ENCODE measurements at regions not wholly inside any gene's neighbourhood (a gene's known extent, or its start where the extent isn't known, plus 50 kb on each side); places are given as distances from the start of the nearest gene placed in this dataset.

DNA sequence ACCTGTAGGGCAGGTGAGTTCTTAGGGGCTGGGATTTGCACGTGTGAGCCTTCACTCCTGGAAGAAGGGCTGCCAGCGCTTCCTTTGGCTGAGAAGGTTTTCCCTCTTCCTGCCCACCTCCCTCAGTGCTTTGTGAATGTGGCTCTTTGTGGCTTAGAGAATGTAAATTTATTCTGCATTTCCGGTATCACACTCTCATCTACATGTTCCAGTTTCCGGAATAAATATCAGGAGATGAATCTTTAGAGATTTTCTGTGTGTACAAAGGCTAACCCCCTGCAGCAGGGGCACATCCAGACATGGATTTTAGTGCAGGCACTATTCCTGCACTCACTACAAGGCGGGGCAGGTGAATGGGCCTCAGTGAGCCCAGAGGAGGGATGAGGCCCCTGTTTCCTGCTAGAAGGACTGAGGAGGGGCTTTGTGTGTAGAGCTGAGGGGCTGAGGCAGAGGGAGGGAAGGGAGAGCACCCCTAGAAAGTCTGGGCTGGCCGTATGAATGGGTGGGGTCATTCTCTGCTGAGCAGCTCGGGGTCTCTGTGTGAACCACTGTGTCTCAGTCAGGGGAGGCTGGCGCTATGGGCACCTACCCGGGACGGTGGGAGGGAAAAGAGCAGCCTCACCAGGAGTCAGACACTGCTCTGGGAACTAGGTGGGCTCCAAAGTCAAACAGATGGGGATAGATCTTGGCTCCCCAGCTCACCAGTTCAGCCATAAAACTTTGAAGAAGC lies 207.5 kb downstream of the MATN1 start:
- H3K9me3 ChIP-seq (ENCODE audit: control insufficient read depth in 1 of 2, insufficient read depth in 1 of 2, low read depth in 1 of 2, low read length in 2 of 2): no peaks in the 10 kb centered on the region
- H3K4me3 ChIP-seq (replicated peaks in 1 of 2; ENCODE audit: low read depth in 1 of 2, low read length in 2 of 2): no peak overlapping the region
- no peak for TF ChIP-seq SIN3A (IDR thresholded peaks at IDR 0.05; ENCODE audit: low read depth)
- TF ChIP-seq RAD21 (IDR thresholded peaks at IDR 0.05; ENCODE audit: low read depth): no peak
- no peak for TF ChIP-seq CEBPB (IDR thresholded peaks at IDR 0.05; ENCODE audit: low read depth)
- TF ChIP-seq, protein P1, sequence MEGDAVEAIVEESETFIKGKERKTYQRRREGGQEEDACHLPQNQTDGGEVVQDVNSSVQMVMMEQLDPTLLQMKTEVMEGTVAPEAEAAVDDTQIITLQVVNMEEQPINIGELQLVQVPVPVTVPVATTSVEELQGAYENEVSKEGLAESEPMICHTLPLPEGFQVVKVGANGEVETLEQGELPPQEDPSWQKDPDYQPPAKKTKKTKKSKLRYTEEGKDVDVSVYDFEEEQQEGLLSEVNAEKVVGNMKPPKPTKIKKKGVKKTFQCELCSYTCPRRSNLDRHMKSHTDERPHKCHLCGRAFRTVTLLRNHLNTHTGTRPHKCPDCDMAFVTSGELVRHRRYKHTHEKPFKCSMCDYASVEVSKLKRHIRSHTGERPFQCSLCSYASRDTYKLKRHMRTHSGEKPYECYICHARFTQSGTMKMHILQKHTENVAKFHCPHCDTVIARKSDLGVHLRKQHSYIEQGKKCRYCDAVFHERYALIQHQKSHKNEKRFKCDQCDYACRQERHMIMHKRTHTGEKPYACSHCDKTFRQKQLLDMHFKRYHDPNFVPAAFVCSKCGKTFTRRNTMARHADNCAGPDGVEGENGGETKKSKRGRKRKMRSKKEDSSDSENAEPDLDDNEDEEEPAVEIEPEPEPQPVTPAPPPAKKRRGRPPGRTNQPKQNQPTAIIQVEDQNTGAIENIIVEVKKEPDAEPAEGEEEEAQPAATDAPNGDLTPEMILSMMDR (IDR thresholded peaks at IDR 0.05 in 2 of 3, conservative IDR thresholded peaks at IDR 0.05 in 1 of 3; ENCODE audit: borderline replicate concordance in 1 of 3, insufficient read depth in 1 of 3, low read depth in 2 of 3, low read length in 2 of 3): no peak
- no peak for TF ChIP-seq JUND (IDR thresholded peaks at IDR 0.05)
- no peak for TF ChIP-seq POLR2AphosphoS5 (IDR thresholded peaks at IDR 0.05; ENCODE audit: low read depth, low read length)
- TF ChIP-seq TCF7L2 (IDR thresholded peaks at IDR 0.05; ENCODE audit: borderline replicate concordance, extremely low read depth, insufficient read depth, insufficient read length): no peak
- no peak for TF ChIP-seq EGR1 (IDR thresholded peaks at IDR 0.05; ENCODE audit: low read depth)
- no peak for TF ChIP-seq CBX3 (IDR thresholded peaks at IDR 0.05; ENCODE audit: low read depth)
- TF ChIP-seq, protein P2, sequence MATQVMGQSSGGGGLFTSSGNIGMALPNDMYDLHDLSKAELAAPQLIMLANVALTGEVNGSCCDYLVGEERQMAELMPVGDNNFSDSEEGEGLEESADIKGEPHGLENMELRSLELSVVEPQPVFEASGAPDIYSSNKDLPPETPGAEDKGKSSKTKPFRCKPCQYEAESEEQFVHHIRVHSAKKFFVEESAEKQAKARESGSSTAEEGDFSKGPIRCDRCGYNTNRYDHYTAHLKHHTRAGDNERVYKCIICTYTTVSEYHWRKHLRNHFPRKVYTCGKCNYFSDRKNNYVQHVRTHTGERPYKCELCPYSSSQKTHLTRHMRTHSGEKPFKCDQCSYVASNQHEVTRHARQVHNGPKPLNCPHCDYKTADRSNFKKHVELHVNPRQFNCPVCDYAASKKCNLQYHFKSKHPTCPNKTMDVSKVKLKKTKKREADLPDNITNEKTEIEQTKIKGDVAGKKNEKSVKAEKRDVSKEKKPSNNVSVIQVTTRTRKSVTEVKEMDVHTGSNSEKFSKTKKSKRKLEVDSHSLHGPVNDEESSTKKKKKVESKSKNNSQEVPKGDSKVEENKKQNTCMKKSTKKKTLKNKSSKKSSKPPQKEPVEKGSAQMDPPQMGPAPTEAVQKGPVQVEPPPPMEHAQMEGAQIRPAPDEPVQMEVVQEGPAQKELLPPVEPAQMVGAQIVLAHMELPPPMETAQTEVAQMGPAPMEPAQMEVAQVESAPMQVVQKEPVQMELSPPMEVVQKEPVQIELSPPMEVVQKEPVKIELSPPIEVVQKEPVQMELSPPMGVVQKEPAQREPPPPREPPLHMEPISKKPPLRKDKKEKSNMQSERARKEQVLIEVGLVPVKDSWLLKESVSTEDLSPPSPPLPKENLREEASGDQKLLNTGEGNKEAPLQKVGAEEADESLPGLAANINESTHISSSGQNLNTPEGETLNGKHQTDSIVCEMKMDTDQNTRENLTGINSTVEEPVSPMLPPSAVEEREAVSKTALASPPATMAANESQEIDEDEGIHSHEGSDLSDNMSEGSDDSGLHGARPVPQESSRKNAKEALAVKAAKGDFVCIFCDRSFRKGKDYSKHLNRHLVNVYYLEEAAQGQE (IDR thresholded peaks at IDR 0.05; ENCODE audit: low read depth): no peak
- 0 out of 2 replicates have a peak, but pooled peaks cover 3% of the 10 kb centered on the region for H3K27me3 ChIP-seq (ENCODE audit: insufficient read depth, low read length)
- no peaks in the 10 kb centered on the region for H3K9me2 ChIP-seq (ENCODE audit: insufficient read depth)
- no peaks in the 10 kb centered on the region for H4K20me1 ChIP-seq (ENCODE audit: insufficient read depth)
- no peak overlapping the region for H3K27ac ChIP-seq (ENCODE audit: low read depth, low read length)
- no peak overlapping the region for H2AFZ ChIP-seq (ENCODE audit: low read depth, low read length, poor library complexity, severe bottlenecking)
- no peak overlapping the region for H3K4me2 ChIP-seq (ENCODE audit: low read length)
- CTCF ChIA-PET: no interaction called here
- H3K36me3 ChIP-seq (ENCODE audit: control insufficient read depth in 1 of 2, insufficient read depth in 2 of 2, low read length in 2 of 2): no peaks in the 10 kb centered on the region
- DNase-seq (ENCODE audit: low read depth, low spot score) (no peak), ATAC-seq (no peak)
- POLR2A ChIA-PET: no interaction called here
- intact Hi-C loops (cut with micrococcal nuclease): no loop called here
- RAD21 ChIA-PET (ENCODE audit: low non-redundant PET in 1 of 2, low total read pairs in 2 of 2, uncharacterized antibody in 2 of 2, unreplicated experiment in 2 of 2): no interaction called here
- H3K4me1 ChIP-seq (ENCODE audit: control insufficient read depth in 1 of 2, insufficient read depth in 2 of 2, low read length in 2 of 2): peaks cover 2 to 19% of the 10 kb centered on the region in 2 experiments; a peak in 2 of 4 replicates
- H3K79me2 ChIP-seq (ENCODE audit: insufficient read depth, low read length): no peaks in the 10 kb centered on the region
- no peak overlapping the region for H3K9ac ChIP-seq (ENCODE audit: low read length)
- BruUV-seq (replicated peaks): no TSS peak

Data from HCT116 (cell line).